PC-3 (cell line): ENCODE measurements at regions not wholly inside any gene's neighbourhood (a gene's known extent, or its start where the extent isn't known, plus 50 kb on each side); places are given as distances from the start of the nearest gene placed in this dataset.

ENCODE experiments used
- ATAC-seq: fragments of 200-7000 bp; cut with Tn5 transposase; 2 replicates; pipeline ENCODE4 v1.9.1; 2020; ENCODE audit warnings: mild to moderate bottlenecking, moderate library complexity
- BruUV-seq: library from RNA; stranded (reverse); fragments of 400-500 nt; replicated peaks from 2 replicates; lab custom pipeline; 2021; lab: Mats Ljungman, UMichigan
- CTCF ChIA-PET: fragments of 300-600 bp; sonication (Branson Sonifier 250); formaldehyde crosslinking; loops from one replicate; lab custom pipeline; 2022; ENCODE audit warnings: antibody characterized with exemption; lab: Charles Lee
- POLR2A ChIA-PET: fragments of 300-600 bp; sonication (Branson Sonifier 250); formaldehyde crosslinking; loops from one replicate; lab custom pipeline; 2022; ENCODE audit warnings: antibody characterized with exemption; ENCODE audit not compliant: unreplicated experiment; lab: Charles Lee
- DNase-seq: peaks from one replicate; pipeline ENCODE4 v3.0.0-alpha.2; 2015
- H2AFZ ChIP-seq: fragments of 300-600 bp; sonication (generic); 2 replicates; pipeline ENCODE4 v1.6.0; 2016; ENCODE audit warnings: antibody characterized with exemption, low read length
- H3F3A ChIP-seq: fragments of 300-600 bp; sonication (generic); one replicate; pipeline ENCODE4 v1.6.0; 2017; ENCODE audit warnings: antibody characterized with exemption, low read length, control low read depth, mild to moderate bottlenecking; ENCODE audit not compliant: unreplicated experiment
- H3K27ac ChIP-seq: fragments of 300-600 bp; sonication (generic); 2 replicates; pipeline ENCODE4 v1.5.1; 2016; ENCODE audit warnings: mild to moderate bottlenecking, low read length
- H3K27me3 ChIP-seq: fragments of 300-600 bp; sonication (generic); 2 replicates; pipeline ENCODE4 v1.6.1; 2016; ENCODE audit warnings: low read length, mixed read lengths
- H3K36me3 ChIP-seq: fragments of 300-600 bp; sonication (generic); 2 replicates; pipeline ENCODE4 v1.6.1; 2016; ENCODE audit warnings: low read depth, mixed run types, low read length, mixed read lengths
- H3K4me1 ChIP-seq: fragments of 300-600 bp; sonication (generic); 2 replicates; pipeline ENCODE4 v1.5.1; 2016; ENCODE audit warnings: low read length; ENCODE audit not compliant: insufficient read depth
- H3K4me2 ChIP-seq: fragments of 300-600 bp; sonication (generic); 2 replicates; pipeline ENCODE4 v1.6.0; 2016; ENCODE audit warnings: low read length
- H3K4me3 ChIP-seq: fragments of 300-600 bp; sonication (generic); 2 replicates; pipeline ENCODE4 v1.5.1; 2016; ENCODE audit warnings: mild to moderate bottlenecking, low read length, mixed read lengths
- H3K79me2 ChIP-seq: fragments of 300-600 bp; sonication (generic); 2 replicates; pipeline ENCODE4 v1.6.1; 2017; ENCODE audit warnings: low read length, mixed read lengths
- H3K9ac ChIP-seq: fragments of 300-600 bp; sonication (generic); 2 replicates; pipeline ENCODE4 v1.6.0; 2016; ENCODE audit warnings: mild to moderate bottlenecking, low read length
- H3K9me2 ChIP-seq: fragments of 300-600 bp; sonication (generic); replicated peaks from 2 replicates; pipeline ENCODE4 v1.6.1; 2016; ENCODE audit warnings: mixed run types, low read length, mixed read lengths
- H3K9me3 ChIP-seq: fragments of 300-600 bp; sonication (generic); 2 replicates; pipeline ENCODE4 v1.6.1; 2016; ENCODE audit warnings: low read length, mixed read lengths
- H4K20me1 ChIP-seq: fragments of 300-600 bp; sonication (generic); 2 replicates; pipeline ENCODE4 v1.6.1; 2016; ENCODE audit warnings: low read length, mixed read lengths
- EZH2 ChIP-seq: fragments of 300-600 bp; sonication (generic); IDR thresholded peaks from one replicate; pipeline ENCODE4 v1.6.1; 2017; ENCODE audit warnings: antibody characterized with exemption, mild to moderate bottlenecking, low read length; ENCODE audit not compliant: unreplicated experiment
- EZH2phosphoT487 ChIP-seq: fragments of 300-600 bp; sonication (generic); IDR thresholded peaks from 2 replicates; pipeline ENCODE4 v1.6.1; 2018; ENCODE audit warnings: mild to moderate bottlenecking, antibody characterized with exemption, low read length, borderline replicate concordance
- intact Hi-C: fragments of 100-400 bp; cut with micrococcal nuclease; formaldehyde crosslinking; loops from 2 replicates; pipeline ENCODE4 v1.9.0; 2023
- TF ChIP-seq, protein P1 (sequence below): fragments of 300-600 bp; sonication (generic); conservative IDR thresholded peaks from 2 replicates; pipeline ENCODE4 v1.5.1; 2017; ENCODE audit warnings: antibody characterized with exemption, low read depth, mild to moderate bottlenecking, low read length

DNA sequence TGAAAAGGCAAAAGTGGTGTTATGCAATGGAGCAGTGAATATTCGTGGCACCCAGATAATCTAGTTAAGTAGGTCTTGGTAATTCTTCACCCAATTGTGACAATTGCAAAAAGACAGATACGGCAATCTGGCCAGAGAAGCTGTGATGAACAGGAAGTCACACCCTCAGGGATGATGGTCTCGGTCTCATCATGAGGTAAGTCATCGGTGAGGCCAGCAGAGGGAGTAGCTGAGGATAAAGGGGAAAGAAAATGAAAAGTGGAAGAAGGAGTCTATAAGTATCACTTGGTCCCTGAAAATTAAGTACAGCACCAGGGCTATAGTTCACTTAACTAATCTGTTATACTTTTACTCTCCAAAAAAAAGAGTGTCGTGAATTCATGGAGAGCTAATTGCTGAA, 258.8 kb upstream of the NCAM2 start:
- ChIA-PET POLR2A (no interaction called here), CTCF (interaction anchor here (0.5 to 0.6 kb wide), 2 partner anchors 35 to 89 kb away, joined by 3 read pairs; no protein-coding TSS in a partner anchor)
- Histone ChIP-seq H4K20me1 (no peaks in the 10 kb centered on the region), H3K79me2 (no peaks in the 10 kb centered on the region), H3K4me2 (no peak overlapping the region), H3F3A (no peaks in the 10 kb centered on the region), H3K9me3 (no peaks in the 10 kb centered on the region), H3K9ac (no peak overlapping the region), H3K4me1 (no peaks in the 10 kb centered on the region), H3K27me3 (no peaks in the 10 kb centered on the region), H3K27ac (no peak overlapping the region), H2AFZ (no peak overlapping the region), H3K36me3 (no peaks in the 10 kb centered on the region), H3K4me3 (no peak overlapping the region), H3K9me2 (no peaks in the 10 kb centered on the region)
- no TSS peak for BruUV-seq
- intact Hi-C loops = no loop called here
- TF ChIP-seq EZH2phosphoT487 (no peak), EZH2 (no peak)
- TF ChIP-seq, protein P1, sequence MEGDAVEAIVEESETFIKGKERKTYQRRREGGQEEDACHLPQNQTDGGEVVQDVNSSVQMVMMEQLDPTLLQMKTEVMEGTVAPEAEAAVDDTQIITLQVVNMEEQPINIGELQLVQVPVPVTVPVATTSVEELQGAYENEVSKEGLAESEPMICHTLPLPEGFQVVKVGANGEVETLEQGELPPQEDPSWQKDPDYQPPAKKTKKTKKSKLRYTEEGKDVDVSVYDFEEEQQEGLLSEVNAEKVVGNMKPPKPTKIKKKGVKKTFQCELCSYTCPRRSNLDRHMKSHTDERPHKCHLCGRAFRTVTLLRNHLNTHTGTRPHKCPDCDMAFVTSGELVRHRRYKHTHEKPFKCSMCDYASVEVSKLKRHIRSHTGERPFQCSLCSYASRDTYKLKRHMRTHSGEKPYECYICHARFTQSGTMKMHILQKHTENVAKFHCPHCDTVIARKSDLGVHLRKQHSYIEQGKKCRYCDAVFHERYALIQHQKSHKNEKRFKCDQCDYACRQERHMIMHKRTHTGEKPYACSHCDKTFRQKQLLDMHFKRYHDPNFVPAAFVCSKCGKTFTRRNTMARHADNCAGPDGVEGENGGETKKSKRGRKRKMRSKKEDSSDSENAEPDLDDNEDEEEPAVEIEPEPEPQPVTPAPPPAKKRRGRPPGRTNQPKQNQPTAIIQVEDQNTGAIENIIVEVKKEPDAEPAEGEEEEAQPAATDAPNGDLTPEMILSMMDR = peak; percentile 42; the same call in 1 of the 2 replicates
- ATAC-seq (no peak), DNase-seq (peak; percentile 25)

- POLR2A ChIA-PET = no interaction called here
- Histone ChIP-seq H3K4me3 (no peak overlapping the region), H2AFZ (no peak overlapping the region), H3K9ac (no peak overlapping the region), H3K4me2 (no peak overlapping the region), H3K79me2 (no peaks in the 10 kb centered on the region), H3F3A (no peaks in the 10 kb centered on the region), H3K27me3 (no peaks in the 10 kb centered on the region), H3K4me1 (no peaks in the 10 kb centered on the region), H3K9me3 (no peaks in the 10 kb centered on the region), H3K36me3 (no peaks in the 10 kb centered on the region), H3K27ac (no peak overlapping the region), H4K20me1 (no peaks in the 10 kb centered on the region), H3K9me2 (no peaks in the 10 kb centered on the region)
- TF ChIP-seq EZH2 (no peak), EZH2phosphoT487 (no peak)
- TF ChIP-seq, protein P1 = no peak
- ATAC-seq (no peak), DNase-seq (no peak)
- no TSS peak for BruUV-seq
- intact Hi-C loops = no loop called here
- CTCF ChIA-PET = no interaction called here
These were observed 256.8 kb upstream of the NCAM2 start for GRCh38 chr21:20741445-20741844.

- POLR2A ChIA-PET = no interaction called here
- TF ChIP-seq EZH2phosphoT487 (no peak), EZH2 (no peak)
- CTCF ChIA-PET = no interaction called here
- ATAC-seq (no peak), DNase-seq (no peak)
- H4K20me1 ChIP-seq = no peaks in the 10 kb centered on the region
- intact Hi-C loops = no loop called here
- H3K9me2 ChIP-seq = no peaks in the 10 kb centered on the region
- H3K79me2 ChIP-seq = no peaks in the 10 kb centered on the region
- no peaks in the 10 kb centered on the region for H3K4me1 ChIP-seq
- H3K36me3 ChIP-seq = no peaks in the 10 kb centered on the region
- H3F3A ChIP-seq = no peaks in the 10 kb centered on the region
- no peaks in the 10 kb centered on the region for H3K27me3 ChIP-seq
- BruUV-seq = no TSS peak
- H3K27ac ChIP-seq = no peak overlapping the region
- no peak overlapping the region for H3K4me2 ChIP-seq
- H2AFZ ChIP-seq = no peak overlapping the region
- H3K4me3 ChIP-seq = no peak overlapping the region
- H3K9ac ChIP-seq = no peak overlapping the region
- H3K9me3 ChIP-seq = 0 out of 2 replicates have a peak, but pooled peaks cover 9% of the 10 kb centered on the region
These were observed 238.0 kb upstream of the NCAM2 start for GRCh38 chr21:20760221-20760620.
